Hepatocyte (in vitro differentiated cells): ENCODE measurements at regions not wholly inside any gene's neighbourhood (a gene's known extent, or its start where the extent isn't known, plus 50 kb on each side); places are given as distances from the start of the nearest gene placed in this dataset.

Experiments
- EZH2 ChIP-seq: fragments of 200-600 bp; sonication (generic); IDR thresholded peaks from 2 replicates; pipeline ENCODE4 v1.6.1; 2016; ENCODE audit warnings: antibody characterized with exemption, mild to moderate bottlenecking, borderline replicate concordance
- TF ChIP-seq, protein P1 (sequence below): fragments of 200-600 bp; sonication (generic); IDR thresholded peaks from 2 replicates; pipeline ENCODE4 v1.5.1; 2016; ENCODE audit warnings: antibody characterized with exemption, mild to moderate bottlenecking; ENCODE audit not compliant: poor library complexity

DNA sequence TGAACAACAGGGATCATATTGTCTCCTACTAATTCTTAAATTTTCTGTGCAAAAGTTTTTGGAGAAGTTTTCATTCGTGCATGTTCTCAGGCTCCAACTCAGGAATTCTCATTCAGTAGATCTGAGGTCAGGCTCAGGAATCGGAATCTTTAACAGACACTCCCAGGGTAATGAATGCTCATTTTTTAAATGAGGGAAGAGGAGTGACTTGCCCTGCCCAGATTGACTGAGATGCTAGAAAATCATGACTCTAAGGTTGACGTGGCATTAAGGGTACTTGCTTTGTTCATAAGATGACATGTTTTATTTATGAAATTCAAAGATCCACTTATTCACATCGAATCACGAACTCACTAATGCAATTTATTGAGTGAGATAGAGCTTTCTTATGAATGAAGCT lies 196.6 kb upstream of the NPVF start:
- TF ChIP-seq, protein P1, sequence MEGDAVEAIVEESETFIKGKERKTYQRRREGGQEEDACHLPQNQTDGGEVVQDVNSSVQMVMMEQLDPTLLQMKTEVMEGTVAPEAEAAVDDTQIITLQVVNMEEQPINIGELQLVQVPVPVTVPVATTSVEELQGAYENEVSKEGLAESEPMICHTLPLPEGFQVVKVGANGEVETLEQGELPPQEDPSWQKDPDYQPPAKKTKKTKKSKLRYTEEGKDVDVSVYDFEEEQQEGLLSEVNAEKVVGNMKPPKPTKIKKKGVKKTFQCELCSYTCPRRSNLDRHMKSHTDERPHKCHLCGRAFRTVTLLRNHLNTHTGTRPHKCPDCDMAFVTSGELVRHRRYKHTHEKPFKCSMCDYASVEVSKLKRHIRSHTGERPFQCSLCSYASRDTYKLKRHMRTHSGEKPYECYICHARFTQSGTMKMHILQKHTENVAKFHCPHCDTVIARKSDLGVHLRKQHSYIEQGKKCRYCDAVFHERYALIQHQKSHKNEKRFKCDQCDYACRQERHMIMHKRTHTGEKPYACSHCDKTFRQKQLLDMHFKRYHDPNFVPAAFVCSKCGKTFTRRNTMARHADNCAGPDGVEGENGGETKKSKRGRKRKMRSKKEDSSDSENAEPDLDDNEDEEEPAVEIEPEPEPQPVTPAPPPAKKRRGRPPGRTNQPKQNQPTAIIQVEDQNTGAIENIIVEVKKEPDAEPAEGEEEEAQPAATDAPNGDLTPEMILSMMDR: no peak
- TF ChIP-seq EZH2: no peak
